ENCODE measurements at regions not wholly inside any gene's neighbourhood (a gene's known extent, or its start where the extent isn't known, plus 50 kb on each side); places are given as distances from the start of the nearest gene placed in this dataset.

- H3K4me3 ChIP-seq (ENCODE audit: low read depth, low read length): no peak overlapping the region
- no peak for TF ChIP-seq CTCF (IDR thresholded peaks at IDR 0.05; ENCODE audit: low read depth, low read length)
Measured at GRCh38 chr15:101561584-101561906, 72.0 kb upstream of the PCSK6 start.

GRCh38 chr15:101560722-101561583 lies 71.4 kb upstream of the PCSK6 start:
- no peak for TF ChIP-seq CTCF (IDR thresholded peaks at IDR 0.05; ENCODE audit: low read depth, low read length)
- H3K4me3 ChIP-seq (ENCODE audit: low read depth, low read length): no peak overlapping the region

DNA sequence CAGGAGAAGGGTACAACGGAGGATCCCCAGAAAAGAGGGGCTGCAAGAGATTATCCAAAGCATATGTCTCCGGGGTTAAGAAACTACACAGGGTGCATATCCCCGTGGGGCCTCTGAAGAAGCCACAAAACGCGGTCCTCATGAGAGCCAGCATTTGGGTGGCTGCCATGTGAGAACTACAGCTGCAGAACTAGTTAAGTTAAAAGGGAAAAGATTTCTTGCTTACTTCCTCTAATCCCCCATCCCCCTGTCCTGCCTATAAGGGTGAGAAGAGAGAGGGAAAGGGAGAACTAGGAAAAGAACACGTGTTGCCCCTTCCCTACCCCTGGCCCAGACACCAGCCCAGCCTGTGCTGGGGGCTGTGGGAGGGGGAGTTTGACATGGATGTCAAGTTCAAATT lies 70.4 kb upstream of the PCSK6 start:
- TF ChIP-seq CTCF (IDR thresholded peaks at IDR 0.05; ENCODE audit: low read depth, low read length): no peak
- no peak overlapping the region for H3K4me3 ChIP-seq (ENCODE audit: low read depth, low read length)

GRCh38 chr15:101558221-101558941 lies 68.9 kb upstream of the PCSK6 start:
- no peak for TF ChIP-seq CTCF (IDR thresholded peaks at IDR 0.05; ENCODE audit: low read depth, low read length)
- no peak overlapping the region for H3K4me3 ChIP-seq (ENCODE audit: low read depth, low read length)

GRCh38 chr15:101556273-101556672 lies 66.8 kb upstream of the PCSK6 start:
- no peak for TF ChIP-seq CTCF (IDR thresholded peaks at IDR 0.05; ENCODE audit: low read depth, low read length)
- no peak overlapping the region for H3K4me3 ChIP-seq (ENCODE audit: low read depth, low read length)

DNA sequence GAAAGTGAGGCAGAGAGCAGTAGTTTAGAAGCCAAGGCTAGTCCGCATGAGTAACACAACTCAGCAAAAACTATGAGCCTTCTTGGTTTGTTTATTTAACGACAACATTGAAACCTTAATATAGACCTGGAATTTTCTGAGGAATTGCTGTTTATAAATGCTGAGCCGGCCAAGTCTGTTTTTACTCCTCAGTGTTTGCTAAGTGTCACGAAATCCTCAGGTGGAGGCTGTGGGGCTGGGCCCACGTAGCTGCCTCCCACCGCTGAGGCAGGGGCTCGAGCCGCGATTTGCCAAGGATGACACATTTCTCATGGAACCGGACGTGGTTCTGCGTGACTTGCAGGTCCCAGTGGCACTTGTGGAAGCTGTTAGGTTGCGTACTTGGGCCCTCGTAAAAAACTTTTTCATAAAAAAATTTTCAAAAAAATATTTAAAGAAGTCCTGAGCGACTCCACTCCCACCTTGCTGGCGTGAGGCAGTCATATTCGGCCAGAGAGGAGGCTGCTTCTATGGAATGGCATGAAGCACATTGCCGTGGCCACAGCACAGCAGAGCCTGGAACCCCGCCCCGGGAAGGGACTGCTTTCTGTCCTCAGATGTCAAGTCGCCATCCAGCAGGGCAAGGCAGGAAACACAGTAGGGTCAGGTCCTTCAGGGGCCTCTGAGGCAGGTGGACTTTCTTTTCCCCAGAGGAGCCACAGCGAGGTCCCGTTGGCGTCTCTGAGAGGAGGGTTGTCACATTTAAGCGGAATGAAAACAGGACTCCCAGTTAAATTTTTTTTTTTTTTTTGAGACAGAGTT lies 64.8 kb upstream of the PCSK6 start:
- TF ChIP-seq CTCF (IDR thresholded peaks at IDR 0.05; ENCODE audit: low read depth, low read length): no peak
- no peak overlapping the region for H3K4me3 ChIP-seq (ENCODE audit: low read depth, low read length)
